ENCODE measurements at regions not wholly inside any gene's neighbourhood (a gene's known extent, or its start where the extent isn't known, plus 50 kb on each side); places are given as distances from the start of the nearest gene placed in this dataset.

DNA sequence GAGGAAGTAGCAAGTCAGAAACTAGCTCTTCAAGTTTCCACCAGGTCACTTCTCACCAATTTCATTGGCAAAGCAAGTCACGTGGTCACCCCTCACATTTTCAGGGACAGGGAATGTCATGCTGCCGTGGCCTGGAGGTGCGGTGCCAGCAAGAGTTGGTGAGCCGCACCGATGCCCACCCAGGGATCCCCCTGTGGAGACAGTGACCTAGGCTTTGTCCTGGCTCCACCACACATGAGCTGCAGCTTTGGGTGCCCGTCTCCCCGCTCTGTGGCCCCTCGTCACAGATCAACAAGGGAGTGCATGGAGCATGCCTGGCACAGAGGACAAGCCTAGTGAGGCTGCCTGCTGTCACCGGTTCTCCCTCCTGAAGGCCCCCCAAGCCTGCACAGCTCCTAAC is 226.7 kb upstream of the PPP2R2D start:
- WGBS (ENCODE audit: insufficient coverage): 95% methylated on average over 8 of the region's 9 CpGs
- Histone ChIP-seq H3K4me1 (ENCODE audit: control insufficient read depth, insufficient read depth, low read length) (peaks cover 18% of the 10 kb centered on the region), H3K9me3 (ENCODE audit: control insufficient read depth, insufficient read depth, low read length) (peaks cover 7% of the 10 kb centered on the region), H3K27me3 (ENCODE audit: control insufficient read depth, insufficient read depth, low read length) (peaks cover 4% of the 10 kb centered on the region), H3K36me3 (ENCODE audit: control insufficient read depth, insufficient read depth, low read length) (no peaks in the 10 kb centered on the region), H3K27ac (ENCODE audit: low read depth, low read length) (no peak overlapping the region), H3K4me3 (ENCODE audit: low read depth, low read length) (no peak overlapping the region)
- no peak for DNase-seq (ENCODE audit: low read depth in 4 of 6, low spot score in 6 of 6)

DNA sequence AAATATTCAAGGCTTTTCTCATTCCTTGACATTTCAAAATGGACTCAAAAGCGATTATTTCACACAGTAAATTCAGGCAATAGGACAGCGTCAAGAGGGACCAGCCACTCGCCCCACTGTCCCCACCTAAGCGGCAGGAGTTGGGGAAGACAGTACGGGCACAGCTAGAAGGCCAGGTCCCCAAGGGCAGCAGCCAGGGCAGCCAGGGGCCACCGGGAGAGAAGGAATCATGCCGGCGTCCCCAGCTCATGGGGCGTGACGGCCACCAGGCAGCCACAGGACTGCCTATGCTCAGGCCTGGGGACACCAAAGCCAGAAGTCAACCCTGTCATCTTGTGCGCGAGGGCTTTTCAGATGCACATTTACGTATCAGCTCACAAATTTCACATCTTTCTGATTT is 225.7 kb upstream of the PPP2R2D start:
- H3K4me1 ChIP-seq (ENCODE audit: control insufficient read depth, insufficient read depth, low read length): peaks cover 18% of the 10 kb centered on the region
- WGBS (ENCODE audit: insufficient coverage): 76% methylated on average over 12 of the region's 13 CpGs
- no peak for DNase-seq (ENCODE audit: low read depth in 4 of 6, low spot score in 6 of 6)
- peaks cover 7% of the 10 kb centered on the region for H3K9me3 ChIP-seq (ENCODE audit: control insufficient read depth, insufficient read depth, low read length)
- no peak overlapping the region for H3K27ac ChIP-seq (ENCODE audit: low read depth, low read length)
- H3K27me3 ChIP-seq (ENCODE audit: control insufficient read depth, insufficient read depth, low read length): peaks cover 4% of the 10 kb centered on the region
- H3K4me3 ChIP-seq (ENCODE audit: low read depth, low read length): no peak overlapping the region
- H3K36me3 ChIP-seq (ENCODE audit: control insufficient read depth, insufficient read depth, low read length): no peaks in the 10 kb centered on the region

DNA sequence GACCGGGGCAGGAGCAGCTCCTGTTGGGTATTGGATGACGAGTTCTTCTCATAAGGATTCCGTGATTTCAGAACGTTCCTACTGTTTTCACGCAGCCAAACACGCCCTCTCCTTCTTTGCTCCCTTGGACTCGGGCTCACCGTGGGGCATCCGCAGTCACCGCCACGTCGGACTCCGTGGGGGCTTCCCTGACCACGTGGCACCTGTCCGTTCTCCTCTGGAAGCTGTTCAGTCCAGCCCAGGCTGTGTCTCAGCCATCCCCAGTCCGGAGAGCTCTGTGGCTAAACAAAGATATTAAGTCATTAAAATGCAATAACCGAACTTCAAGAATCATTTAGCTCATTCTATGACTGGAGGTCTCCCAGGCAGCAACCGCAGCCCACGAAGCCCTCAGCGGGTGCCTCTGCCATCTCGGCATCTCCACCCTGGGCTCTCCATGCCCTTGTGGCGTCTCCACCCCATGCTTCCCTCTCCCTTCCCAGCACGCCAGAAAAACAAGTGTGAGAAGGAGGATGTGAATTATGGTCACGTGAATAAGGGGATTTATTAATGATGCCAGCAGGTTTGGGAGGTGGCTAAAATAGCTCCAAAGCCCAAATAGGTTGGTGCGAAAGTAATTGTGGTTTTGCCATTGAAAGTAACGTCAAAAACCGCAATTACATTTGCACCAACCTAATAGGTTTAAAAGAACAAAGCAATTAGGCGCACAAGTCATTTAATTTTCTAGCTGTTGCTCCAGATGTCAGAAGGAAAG is 224.6 kb upstream of the PPP2R2D start:
- H3K27me3 ChIP-seq (ENCODE audit: control insufficient read depth, insufficient read depth, low read length): peaks cover 4% of the 10 kb centered on the region
- peak in 1 of 6 donors; percentile 59 for DNase-seq (ENCODE audit: low read depth in 4 of 6, low spot score in 6 of 6)
- H3K9me3 ChIP-seq (ENCODE audit: control insufficient read depth, insufficient read depth, low read length): peaks cover 7% of the 10 kb centered on the region
- no peak overlapping the region for H3K4me3 ChIP-seq (ENCODE audit: low read depth, low read length)
- WGBS (ENCODE audit: insufficient coverage): 37% methylated on average over 19 of the region's 28 CpGs
- H3K27ac ChIP-seq (ENCODE audit: low read depth, low read length): no peak overlapping the region
- H3K4me1 ChIP-seq (ENCODE audit: control insufficient read depth, insufficient read depth, low read length): peaks cover 18% of the 10 kb centered on the region
- no peaks in the 10 kb centered on the region for H3K36me3 ChIP-seq (ENCODE audit: control insufficient read depth, insufficient read depth, low read length)

GRCh38 chr10:131676800-131677421 is 223.9 kb upstream of the PPP2R2D start:
- peak in 2 of 6 donors; percentile 34 to 86 for DNase-seq (ENCODE audit: low read depth in 4 of 6, low spot score in 6 of 6)
- Histone ChIP-seq H3K4me1 (ENCODE audit: control insufficient read depth, insufficient read depth, low read length) (peaks cover 18% of the 10 kb centered on the region), H3K9me3 (ENCODE audit: control insufficient read depth, insufficient read depth, low read length) (peaks cover 7% of the 10 kb centered on the region), H3K27me3 (ENCODE audit: control insufficient read depth, insufficient read depth, low read length) (peaks cover 4% of the 10 kb centered on the region), H3K36me3 (ENCODE audit: control insufficient read depth, insufficient read depth, low read length) (no peaks in the 10 kb centered on the region), H3K4me3 (ENCODE audit: low read depth, low read length) (no peak overlapping the region), H3K27ac (ENCODE audit: low read depth, low read length) (no peak overlapping the region)
- whole genome bisulfite sequencing (ENCODE audit: insufficient coverage): 4% methylated on average over 14 of the region's 19 CpGs

GRCh38 chr10:131677671-131678070 is 223.1 kb upstream of the PPP2R2D start:
- Histone ChIP-seq H3K36me3 (ENCODE audit: control insufficient read depth, insufficient read depth, low read length) (no peaks in the 10 kb centered on the region), H3K27ac (ENCODE audit: low read depth, low read length) (no peak overlapping the region), H3K4me1 (ENCODE audit: control insufficient read depth, insufficient read depth, low read length) (peaks cover 18% of the 10 kb centered on the region), H3K4me3 (ENCODE audit: low read depth, low read length) (no peak overlapping the region), H3K9me3 (ENCODE audit: control insufficient read depth, insufficient read depth, low read length) (peaks cover 4% of the 10 kb centered on the region), H3K27me3 (ENCODE audit: control insufficient read depth, insufficient read depth, low read length) (peaks cover 4% of the 10 kb centered on the region)
- DNase-seq (ENCODE audit: low read depth in 4 of 6, low spot score in 6 of 6): no peak
- WGBS (ENCODE audit: insufficient coverage): 66% methylated on average over 8 of the region's 8 CpGs

- H3K27ac ChIP-seq (ENCODE audit: low read depth, low read length): no peak overlapping the region
- H3K27me3 ChIP-seq (ENCODE audit: control insufficient read depth, insufficient read depth, low read length): peaks cover 4% of the 10 kb centered on the region
- no peak for DNase-seq (ENCODE audit: low read depth in 4 of 6, low spot score in 6 of 6)
- H3K4me3 ChIP-seq (ENCODE audit: low read depth, low read length): no peak overlapping the region
- no peaks in the 10 kb centered on the region for H3K36me3 ChIP-seq (ENCODE audit: control insufficient read depth, insufficient read depth, low read length)
- peaks cover 18% of the 10 kb centered on the region for H3K4me1 ChIP-seq (ENCODE audit: control insufficient read depth, insufficient read depth, low read length)
- 78% methylated on average over 17 of the region's 18 CpGs for WGBS (ENCODE audit: insufficient coverage)
- H3K9me3 ChIP-seq (ENCODE audit: control insufficient read depth, insufficient read depth, low read length): no peaks in the 10 kb centered on the region
These were observed 222.6 kb upstream of the PPP2R2D start for GRCh38 chr10:131678171-131678570.

- H3K36me3 ChIP-seq (ENCODE audit: control insufficient read depth, insufficient read depth, low read length): no peaks in the 10 kb centered on the region
- DNase-seq (ENCODE audit: low read depth in 4 of 6, low spot score in 6 of 6): no peak
- H3K27me3 ChIP-seq (ENCODE audit: control insufficient read depth, insufficient read depth, low read length): peaks cover 4% of the 10 kb centered on the region
- H3K9me3 ChIP-seq (ENCODE audit: control insufficient read depth, insufficient read depth, low read length): no peaks in the 10 kb centered on the region
- 90% methylated on average over 7 of the region's 7 CpGs for WGBS (ENCODE audit: insufficient coverage)
- peaks cover 18% of the 10 kb centered on the region for H3K4me1 ChIP-seq (ENCODE audit: control insufficient read depth, insufficient read depth, low read length)
- H3K27ac ChIP-seq (ENCODE audit: low read depth, low read length): no peak overlapping the region
- H3K4me3 ChIP-seq (ENCODE audit: low read depth, low read length): no peak overlapping the region
These were observed 222.2 kb upstream of the PPP2R2D start for GRCh38 chr10:131678613-131679012.

DNA sequence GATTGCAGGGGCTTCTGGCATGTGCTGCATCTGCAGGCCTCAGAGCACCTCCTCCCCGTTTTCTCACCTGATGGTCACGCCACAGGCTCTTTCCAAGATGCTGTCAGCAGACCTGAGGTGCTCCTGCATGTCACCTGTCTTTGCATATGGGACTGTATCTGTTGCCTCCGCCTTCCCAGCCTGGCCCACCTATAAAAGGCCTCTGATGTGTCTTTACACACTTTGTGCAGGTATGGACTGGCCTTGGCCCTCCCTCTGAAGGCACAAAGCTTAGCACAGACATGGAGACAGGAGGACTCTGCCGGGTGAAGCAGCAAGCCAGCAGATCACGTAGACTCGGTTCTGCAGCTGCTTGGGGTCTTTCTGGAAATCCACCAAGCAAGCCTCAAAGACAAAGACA is 220.9 kb upstream of the PPP2R2D start:
- no peak overlapping the region for H3K27ac ChIP-seq (ENCODE audit: low read depth, low read length)
- H3K9me3 ChIP-seq (ENCODE audit: control insufficient read depth, insufficient read depth, low read length): no peaks in the 10 kb centered on the region
- no peak for DNase-seq (ENCODE audit: low read depth in 4 of 6, low spot score in 6 of 6)
- no peaks in the 10 kb centered on the region for H3K36me3 ChIP-seq (ENCODE audit: control insufficient read depth, insufficient read depth, low read length)
- peaks cover 4% of the 10 kb centered on the region for H3K27me3 ChIP-seq (ENCODE audit: control insufficient read depth, insufficient read depth, low read length)
- H3K4me1 ChIP-seq (ENCODE audit: control insufficient read depth, insufficient read depth, low read length): peaks cover 18% of the 10 kb centered on the region
- WGBS (ENCODE audit: insufficient coverage): 91% methylated on average over 6 of the region's 6 CpGs
- no peak overlapping the region for H3K4me3 ChIP-seq (ENCODE audit: low read depth, low read length)

- no peak overlapping the region for H3K27ac ChIP-seq (ENCODE audit: low read depth, low read length)
- peaks cover 14% of the 10 kb centered on the region for H3K4me1 ChIP-seq (ENCODE audit: control insufficient read depth, insufficient read depth, low read length)
- 82% methylated on average over 5 of the region's 7 CpGs for WGBS (ENCODE audit: insufficient coverage)
- H3K36me3 ChIP-seq (ENCODE audit: control insufficient read depth, insufficient read depth, low read length): no peaks in the 10 kb centered on the region
- peaks cover 3% of the 10 kb centered on the region for H3K27me3 ChIP-seq (ENCODE audit: control insufficient read depth, insufficient read depth, low read length)
- H3K9me3 ChIP-seq (ENCODE audit: control insufficient read depth, insufficient read depth, low read length): no peaks in the 10 kb centered on the region
- H3K4me3 ChIP-seq (ENCODE audit: low read depth, low read length): no peak overlapping the region
- no peak for DNase-seq (ENCODE audit: low read depth in 4 of 6, low spot score in 6 of 6)
These were observed 219.7 kb upstream of the PPP2R2D start for GRCh38 chr10:131681122-131681521.

- Histone ChIP-seq H3K9me3 (ENCODE audit: control insufficient read depth, insufficient read depth, low read length) (no peaks in the 10 kb centered on the region), H3K4me1 (ENCODE audit: control insufficient read depth, insufficient read depth, low read length) (peaks cover 10% of the 10 kb centered on the region), H3K27ac (ENCODE audit: low read depth, low read length) (no peak overlapping the region), H3K36me3 (ENCODE audit: control insufficient read depth, insufficient read depth, low read length) (no peaks in the 10 kb centered on the region), H3K27me3 (ENCODE audit: control insufficient read depth, insufficient read depth, low read length) (no peaks in the 10 kb centered on the region), H3K4me3 (ENCODE audit: low read depth, low read length) (no peak overlapping the region)
- WGBS (ENCODE audit: insufficient coverage): 93% methylated on average over 12 of the region's 12 CpGs
- no peak for DNase-seq (ENCODE audit: low read depth in 4 of 6, low spot score in 6 of 6)
These were observed 219.2 kb upstream of the PPP2R2D start for GRCh38 chr10:131681656-131682055.
